Tongue (tissue), 1 donor: ENCODE measurements at regions not wholly inside any gene's neighbourhood (a gene's known extent, or its start where the extent isn't known, plus 50 kb on each side); places are given as distances from the start of the nearest gene placed in this dataset.

ENCODE experiments used
- DNase-seq: peaks from one replicate; pipeline ENCODE4 v3.0.0-alpha.2; 2015

DNA sequence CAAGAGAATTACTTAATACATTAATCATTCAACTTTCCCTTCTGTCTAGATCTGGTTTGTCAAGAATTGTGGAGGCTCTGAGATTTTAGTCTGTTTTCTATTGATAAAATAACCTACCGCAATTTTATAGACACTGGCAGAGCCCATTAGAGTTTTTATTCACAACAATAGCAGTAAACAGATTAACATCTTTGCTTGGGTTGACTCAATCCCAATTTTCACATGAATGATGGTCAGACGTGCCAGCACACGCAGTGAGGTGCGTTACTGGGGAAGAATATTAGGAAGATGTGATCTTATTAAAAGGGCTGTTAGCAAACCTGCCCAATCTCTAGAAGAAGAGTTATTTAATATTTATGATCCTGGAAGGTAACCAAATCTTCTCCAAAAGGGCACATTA lies 736.6 kb downstream of the MRPL39 start:
- DNase-seq: no peak

DNA sequence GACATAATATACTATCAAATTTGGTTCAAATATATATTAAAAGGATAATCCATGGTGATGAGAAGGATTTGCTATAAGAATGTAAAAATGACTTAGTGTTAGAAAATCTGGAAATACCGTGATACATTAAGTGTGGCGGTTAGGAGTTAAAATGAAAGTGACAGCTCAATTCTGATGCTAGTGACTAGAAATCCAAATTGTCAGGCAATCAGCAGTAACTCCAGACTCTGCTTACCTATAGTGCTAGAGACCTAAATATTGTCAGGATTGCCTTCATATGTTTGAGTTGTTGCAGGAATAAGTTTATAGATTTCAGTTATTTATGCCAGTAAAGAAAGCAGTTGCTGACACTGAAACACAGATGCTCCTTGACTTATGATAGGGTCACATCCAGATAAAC lies 737.4 kb downstream of the MRPL39 start:
- DNase-seq: no peak

DNA sequence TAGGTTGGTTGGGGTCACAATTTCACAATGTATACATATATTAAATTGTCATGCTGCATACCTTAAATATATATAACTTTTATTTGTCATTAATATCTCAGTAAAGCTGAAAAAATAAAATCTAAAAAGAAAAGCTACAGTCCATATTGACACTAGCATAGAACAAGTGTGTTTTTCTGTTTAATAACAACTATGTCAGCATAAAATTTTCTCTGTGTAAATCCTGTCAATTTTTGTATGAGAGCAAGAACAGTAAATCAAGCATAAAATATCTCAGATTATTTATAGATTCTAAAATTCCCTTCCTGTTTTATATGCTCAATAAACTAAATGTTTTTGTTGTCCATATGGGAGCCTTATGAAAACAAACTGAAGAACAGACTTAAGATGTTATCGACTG lies 739.2 kb downstream of the MRPL39 start:
- DNase-seq: no peak

DNA sequence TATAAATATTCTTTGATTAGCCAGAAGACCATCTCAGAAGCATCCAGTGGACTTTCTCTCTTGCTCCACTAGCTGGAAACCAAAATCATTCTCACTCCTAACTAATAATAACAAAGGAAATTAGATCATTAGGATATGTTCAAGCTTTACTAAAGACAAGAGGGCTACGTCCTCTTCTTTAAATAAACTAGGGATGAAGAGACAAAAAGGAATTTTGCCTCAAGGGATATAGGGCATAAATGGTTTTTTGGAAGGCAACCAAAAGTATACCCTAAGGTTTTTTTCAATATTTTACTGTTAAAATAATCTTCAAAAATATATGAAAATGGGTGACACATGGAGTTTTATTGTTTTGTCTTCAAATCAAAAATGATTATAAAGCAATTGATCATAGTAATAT lies 745.8 kb downstream of the MRPL39 start:
- no peak for DNase-seq

DNA sequence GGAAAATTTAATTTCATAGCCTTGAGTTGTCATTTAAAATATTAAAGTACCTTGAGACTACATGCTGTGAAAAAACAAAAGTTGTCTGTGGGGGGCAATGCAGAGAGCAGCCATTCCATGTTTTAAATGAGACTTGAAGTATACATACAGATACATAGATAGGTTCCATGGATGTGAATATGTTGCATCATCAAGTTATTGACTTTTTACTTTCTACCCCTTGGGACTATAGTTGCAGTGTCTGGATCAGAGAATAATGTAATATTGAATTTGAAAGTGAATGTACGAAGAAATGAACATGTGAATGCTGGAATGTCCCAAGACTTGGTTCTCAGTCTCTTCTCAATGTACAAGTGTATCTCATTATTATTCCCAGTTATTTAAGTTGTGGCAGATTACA lies 751.0 kb downstream of the MRPL39 start:
- no peak for DNase-seq

DNA sequence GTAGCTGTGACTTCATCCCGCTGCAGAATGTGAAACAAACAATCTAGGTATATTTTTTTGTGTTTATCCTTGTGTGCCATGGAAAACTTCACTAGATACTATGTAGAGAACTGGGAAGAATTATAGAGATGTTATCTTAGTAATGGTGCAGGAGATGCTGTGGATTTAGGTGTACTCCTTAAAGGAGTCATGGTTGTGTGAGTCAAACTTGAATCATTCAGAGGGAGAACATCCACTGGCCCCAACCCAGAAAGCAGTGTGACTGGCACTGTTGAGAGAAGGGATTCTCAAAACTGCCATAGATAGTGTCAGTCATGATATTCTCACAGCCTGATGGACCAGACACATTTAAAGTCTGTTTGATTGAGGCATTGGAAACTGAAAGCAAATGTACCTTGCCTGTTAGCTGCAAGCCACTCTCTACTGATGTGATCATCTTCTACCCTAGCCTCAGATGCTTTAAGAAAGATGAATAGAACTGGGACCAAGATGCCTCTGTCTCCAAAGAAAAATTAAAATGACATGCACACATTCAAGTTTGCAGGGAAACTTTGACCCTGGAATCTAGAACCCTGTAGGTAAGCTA lies 754.6 kb downstream of the MRPL39 start:
- DNase-seq: no peak

DNA sequence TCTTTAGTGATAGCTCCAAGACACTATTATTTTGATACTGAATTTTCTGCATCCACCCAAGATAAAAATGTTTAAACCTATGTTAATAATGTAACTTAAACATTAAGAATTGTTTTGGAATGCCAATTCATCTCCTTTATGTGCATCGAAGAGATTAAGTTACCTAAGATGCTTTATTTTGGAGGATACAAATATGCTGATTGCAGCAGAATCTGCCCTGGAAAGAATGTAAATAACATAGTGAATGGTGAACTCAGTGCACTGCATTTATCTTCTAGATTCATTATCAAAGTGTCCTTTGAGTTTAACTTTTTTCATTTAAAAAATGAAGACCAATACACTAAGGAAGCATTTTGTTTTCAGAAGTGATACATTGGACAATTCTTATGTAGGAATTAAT lies 757.2 kb downstream of the MRPL39 start:
- DNase-seq: no peak

DNA sequence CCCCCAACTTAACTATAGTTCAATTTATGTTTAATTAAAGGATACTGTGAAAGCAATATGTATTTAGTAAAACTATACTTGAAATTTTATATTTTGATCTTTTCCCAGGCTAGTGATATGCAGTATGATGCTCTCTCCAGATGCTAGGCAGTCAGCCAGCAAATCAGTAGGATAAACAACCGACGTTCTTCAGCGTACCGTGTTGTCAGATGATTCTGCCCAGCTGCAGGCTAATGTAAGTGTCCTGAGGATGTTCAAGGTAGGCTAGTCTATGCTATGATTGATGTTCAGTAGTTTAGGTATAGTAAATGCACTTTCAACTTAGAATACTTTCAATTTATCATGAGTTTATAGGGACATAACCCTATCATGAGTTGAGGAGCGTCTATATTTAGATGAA lies 762.6 kb downstream of the MRPL39 start:
- peak; percentile 15 for DNase-seq

DNA sequence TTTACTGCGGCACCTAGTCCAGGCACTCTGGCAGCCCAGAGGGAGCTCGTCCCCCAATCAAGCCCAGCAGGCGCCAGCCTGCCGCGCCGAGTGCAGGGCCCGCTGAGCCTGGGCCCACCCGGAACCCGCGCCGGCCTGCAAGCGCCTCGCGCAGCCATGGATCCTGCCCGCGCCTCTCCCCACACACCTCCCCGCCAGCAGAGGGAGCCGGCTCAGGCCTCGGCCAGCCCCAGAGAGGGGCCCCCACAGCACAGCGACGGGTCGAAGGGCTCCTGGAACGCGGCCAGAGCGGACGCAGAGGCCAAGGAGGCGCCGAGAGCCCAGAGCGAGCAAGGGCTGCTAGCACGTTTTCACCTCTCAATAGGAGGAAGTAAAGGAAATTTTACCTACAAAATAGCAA lies 767.0 kb downstream of the MRPL39 start:
- no peak for DNase-seq

DNA sequence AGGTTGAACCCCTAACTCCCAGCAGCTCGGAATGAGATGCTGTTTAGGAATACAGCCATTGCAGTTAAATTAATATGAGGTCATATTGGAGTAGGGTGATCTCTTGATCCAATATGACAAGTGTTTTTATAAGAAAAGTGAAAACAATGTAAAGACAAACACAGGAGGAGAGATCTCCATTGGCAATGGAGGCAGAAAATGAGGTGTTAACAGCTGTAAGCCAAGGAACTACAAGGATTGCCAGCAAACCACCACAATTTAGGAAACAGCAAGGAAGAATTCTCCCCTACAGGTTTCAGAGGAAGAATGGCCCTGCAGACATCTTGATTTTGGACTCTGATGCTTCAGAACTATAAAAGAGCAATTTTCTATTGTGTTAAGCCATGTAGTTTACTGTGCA lies 774.3 kb downstream of the MRPL39 start:
- no peak for DNase-seq

DNA sequence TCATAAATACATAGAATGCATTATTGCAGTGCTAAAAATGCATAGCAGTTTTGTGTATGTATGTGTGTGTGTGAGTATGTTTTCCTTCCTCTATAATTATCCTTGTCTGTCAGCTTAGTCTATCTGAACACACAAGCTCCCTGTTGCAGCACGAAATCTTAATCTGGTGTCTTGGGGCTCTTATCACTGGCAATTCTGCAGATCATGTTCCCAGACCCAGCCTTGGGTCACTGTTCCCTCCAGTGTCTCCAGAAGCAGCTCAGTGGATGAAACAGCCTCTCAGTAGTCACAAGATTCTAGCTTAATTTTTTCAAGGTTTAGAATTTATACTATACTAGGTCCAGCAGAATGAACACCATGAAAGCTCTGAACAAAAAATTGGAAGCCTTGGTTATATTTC lies 777.9 kb downstream of the MRPL39 start:
- DNase-seq: no peak

DNA sequence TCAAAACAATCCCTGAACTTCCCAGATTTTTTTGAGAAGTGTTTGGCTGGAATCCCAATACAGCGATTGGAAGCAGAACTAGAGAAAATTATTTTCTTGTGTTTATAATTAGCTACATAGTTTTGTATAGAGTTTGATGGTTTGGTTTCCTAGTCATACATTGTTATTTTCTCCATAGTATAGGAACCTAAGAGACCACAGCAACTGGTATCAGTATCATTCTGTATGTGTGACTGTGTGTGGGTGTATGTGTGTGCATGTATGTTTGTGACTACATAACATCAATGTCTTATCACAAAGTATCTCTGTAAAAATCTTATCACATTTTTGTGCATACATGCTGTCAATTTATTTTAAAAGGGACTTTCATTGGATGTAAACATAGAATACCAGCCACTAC lies 780.5 kb downstream of the MRPL39 start:
- no peak for DNase-seq

DNA sequence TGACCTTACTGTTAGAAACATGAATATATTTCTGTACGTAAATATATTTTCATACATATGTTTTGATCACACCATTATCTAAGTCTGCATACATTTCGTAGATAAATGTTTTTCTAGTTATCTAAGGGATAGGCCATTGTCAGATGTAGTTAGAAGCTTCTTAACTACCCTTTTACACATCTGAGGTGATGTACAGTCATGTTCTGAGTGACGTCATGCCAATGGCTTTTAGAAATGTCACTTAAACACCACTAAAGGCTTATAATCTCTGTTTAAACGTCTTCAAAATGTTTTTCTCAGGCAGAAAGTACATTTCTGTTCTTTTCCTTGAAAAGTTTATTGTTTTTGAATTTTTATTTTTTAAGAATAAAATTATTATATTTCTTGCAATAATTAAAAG lies 781.9 kb downstream of the MRPL39 start:
- DNase-seq: no peak

DNA sequence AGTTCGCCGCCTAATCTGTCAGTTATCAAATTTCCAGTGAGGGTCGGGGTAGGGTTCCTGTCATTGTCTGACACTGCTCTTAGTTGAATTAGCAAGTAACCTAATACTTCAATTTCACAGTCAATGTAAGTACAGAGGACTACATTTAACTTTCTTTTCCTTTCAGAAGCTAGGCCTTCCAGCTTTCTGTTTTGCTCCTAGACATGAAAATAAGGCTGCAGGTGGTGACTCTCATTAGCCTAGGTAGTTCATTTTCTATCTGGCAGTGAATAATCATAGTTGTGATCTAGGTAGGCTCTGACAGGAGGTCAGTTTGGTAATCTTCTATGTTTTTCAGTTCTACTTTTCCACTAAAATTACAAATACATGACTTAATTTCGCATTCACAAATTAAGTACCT lies 783.1 kb downstream of the MRPL39 start:
- DNase-seq: no peak

DNA sequence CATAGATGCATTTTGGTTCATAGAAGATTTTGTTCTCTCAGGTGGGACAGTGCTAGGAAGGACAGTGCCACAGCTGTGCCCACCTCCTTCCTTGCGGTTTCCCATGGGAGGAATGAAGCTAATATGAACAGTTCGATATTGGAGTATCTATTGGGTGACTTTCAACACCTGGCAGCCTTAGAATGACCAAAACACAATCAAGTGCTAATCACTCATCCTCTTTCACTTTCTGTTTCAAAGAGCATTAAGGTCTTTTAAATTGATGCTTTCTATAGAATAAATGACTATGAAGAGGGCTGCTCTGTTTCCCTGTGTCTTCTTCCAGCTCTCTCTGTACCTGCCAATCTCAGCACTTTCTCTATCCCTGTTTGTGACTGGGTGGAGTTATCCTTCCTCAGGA lies 784.0 kb downstream of the MRPL39 start:
- no peak for DNase-seq

DNA sequence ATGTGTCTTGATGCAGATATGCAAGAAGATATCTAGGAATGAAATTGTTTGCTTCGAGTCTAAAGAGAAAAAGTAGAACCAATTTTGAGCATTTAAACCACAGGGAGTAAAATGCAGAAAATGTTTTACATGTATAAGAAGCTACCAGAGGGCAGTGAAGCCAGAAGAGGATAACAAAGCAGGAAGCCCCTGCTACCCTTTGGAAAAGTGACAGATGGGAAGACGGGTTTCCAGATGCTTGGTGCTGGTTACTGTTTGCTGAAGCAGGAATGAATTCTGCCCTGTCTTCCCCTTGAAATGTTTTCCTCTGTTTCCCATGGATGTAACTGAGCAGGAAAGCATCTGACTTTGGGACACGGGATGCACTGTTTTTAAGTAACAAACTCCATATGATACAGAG lies 822.2 kb downstream of the MRPL39 start:
- no peak for DNase-seq

DNA sequence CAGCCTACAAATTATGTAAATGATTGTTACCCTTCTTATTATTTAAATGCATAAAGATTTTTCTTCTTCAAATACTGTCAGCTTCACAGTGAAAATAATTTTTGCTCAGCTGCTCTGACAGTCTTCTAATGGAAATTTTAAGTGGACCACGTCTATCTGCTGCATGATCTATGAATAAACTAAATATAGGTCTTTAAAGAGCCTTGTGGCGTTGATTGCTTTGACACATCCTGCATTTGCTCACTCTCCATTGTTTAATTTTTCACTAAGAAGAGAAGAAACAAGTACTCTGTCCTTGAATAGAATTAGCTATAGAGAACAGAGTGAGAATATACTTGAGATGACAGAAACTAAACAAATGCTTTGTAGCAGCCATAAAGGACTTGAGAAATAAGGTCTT lies 826.1 kb downstream of the MRPL39 start:
- DNase-seq: no peak

DNA sequence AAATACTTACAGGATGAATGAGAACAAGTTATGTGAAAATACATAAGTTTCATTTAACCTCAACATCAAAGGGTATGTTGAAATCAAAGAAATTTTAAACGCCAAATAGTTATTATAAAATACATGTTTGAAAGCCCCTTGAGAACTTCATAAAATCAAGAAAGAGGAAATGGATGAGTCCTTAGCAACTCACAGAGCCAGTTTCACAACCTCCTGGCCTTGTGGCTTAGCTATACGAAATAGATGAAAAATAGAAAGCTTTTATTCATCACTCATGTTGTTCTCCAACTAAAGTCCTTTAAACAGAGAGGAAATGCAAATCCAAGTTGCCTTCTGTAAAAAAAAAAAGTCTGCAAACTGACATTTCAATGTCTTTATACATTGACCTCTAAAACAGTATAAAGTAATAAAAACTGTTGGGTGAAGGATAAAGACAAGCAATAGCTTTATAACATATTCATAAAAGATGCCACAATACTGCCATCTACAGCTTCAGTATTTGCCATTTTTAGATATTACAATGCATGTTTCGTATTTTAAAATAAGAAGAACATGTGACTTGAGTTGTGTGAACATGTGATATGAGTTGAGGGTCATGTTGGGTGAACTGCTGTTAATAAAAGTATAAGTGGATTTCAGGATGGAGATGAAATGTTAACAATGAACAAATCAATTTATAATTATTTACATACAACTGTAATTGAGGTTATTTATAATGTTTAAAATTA lies 847.8 kb downstream of the MRPL39 start:
- no peak for DNase-seq

DNA sequence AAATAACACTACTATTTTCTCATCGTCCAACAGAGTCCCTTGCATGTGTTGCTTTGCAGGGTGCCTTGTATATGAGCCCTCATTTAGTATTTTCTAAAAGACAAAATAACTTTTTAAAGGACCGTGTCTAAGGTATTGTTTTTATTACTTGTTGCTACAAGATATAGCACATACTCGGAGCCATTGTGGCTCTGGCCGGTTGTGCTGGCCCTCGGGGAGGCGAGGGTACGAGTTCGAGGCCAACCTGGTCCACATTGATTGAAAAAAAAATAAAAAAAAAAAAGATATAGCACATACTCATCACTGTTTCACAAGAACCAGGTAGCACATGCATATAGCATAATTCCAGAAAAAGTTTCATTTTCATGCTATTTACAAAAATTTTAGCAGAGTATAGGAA lies 869.2 kb downstream of the MRPL39 start:
- no peak for DNase-seq

DNA sequence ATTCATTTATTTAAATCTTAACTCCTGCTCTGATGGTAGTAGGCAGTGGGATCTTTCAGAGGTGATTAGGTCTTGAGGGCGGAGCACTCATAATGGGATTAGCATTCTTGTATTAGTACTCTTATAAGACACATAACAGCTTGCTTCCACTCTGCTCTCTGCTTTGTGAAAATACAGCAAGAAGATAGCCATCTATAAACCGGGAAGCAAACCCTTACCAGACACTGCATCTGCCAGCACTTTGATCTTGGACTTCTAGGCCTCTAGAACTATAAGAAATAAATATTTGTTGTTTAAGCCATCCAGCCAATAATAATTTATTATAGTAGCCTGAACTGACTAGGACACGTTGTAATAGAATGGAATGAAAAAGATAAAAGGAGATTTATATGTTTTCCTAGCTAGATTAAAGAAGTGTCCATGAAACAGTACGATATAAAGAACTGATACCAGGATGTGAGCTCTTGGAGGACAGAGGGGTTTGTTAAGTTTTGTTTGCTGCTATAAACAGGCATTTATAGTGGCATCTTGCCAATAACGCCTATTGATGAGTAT lies 869.9 kb downstream of the MRPL39 start:
- no peak for DNase-seq

DNA sequence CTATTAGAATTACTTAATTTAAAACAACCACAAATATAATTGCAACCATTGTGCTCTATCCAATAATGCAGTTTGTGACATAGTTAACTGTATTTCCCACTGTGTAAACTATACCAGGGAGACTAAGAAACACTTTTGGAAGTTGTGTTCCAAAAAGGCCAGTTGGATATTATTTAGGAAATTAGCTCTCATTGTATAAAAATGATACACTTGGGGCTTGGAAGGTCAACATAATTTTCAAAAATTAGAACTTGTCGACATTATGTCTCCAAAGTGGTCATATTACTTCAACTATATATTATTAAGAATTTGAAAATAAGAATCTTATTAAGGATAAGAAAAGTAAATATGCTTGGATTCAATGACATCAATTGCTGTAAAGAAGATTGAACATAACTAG lies 876.6 kb downstream of the MRPL39 start:
- no peak for DNase-seq

DNA sequence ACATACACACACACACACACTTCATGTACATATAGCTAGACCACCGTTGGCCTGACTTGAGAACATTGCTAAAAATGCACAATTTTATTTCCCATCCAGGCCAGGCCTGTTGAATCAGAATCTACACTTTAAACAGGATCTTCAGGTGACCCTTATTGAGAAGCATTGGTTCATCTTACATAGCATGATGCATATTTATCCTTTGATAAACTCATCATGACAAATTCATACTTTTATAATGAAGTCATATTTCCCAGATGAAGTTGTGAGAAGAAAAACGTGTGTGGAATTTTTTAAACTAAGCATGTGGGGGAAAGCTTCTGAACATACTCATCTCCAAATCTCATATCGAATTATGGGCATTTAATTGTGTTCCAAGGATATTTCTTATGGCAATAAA lies 877.7 kb downstream of the MRPL39 start:
- no peak for DNase-seq

DNA sequence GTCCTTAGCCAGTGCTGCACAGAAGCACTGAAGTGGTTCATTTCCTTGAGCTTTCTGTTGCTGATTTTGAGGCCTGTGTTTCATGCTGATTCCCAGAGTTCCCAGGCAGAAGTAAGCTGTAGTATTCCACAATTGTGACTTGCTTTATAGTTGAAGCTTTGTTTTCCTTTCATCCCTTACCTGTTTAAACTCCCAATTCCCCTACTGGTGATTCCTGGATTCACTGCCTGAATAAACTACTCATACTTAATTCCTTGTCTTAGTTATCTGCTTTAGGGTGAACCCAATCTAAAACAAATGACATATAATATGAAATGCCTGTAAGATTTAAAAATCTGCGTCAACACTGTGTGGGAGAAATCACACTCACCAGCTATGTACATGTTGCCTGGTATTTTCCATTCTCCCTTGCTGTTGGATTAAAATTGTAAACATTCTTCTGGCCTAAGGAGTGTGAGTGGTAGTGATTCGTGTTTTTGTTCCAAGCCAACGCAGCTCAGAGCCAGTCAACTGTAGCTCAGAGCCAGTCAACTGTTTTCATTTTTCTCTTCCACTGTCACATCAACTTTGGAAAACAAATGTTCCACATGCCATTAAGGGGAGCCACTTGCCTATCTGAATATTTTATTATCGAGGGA lies 879.4 kb downstream of the MRPL39 start:
- DNase-seq: no peak
